ENCODE measurements at regions not wholly inside any gene's neighbourhood (a gene's known extent, or its start where the extent isn't known, plus 50 kb on each side); places are given as distances from the start of the nearest gene placed in this dataset.

DNA sequence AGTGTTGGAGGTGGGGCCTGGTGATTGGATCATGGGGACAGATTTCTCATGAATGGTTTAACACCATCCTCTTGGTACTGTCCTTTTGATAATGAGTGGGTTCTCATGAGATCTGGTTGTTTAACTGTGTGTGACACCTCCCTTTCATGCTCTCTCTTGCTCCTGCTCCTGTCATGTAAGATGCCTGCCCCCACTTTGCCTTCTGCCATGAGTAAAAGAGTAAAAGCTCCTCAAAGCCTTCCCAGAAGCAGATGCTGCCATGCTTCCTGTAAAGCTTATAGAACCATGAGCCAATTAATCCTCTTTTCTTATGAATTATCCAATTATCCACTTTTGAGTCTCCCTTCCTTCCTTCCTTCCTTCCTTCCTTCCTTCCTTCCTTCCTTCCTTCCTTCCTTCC lies 317.7 kb downstream of the RDH14 start:
- Histone ChIP-seq H3K27ac (ENCODE audit: low read depth, low read length) (no peak overlapping the region), H3K9me3 (ENCODE audit: control insufficient read depth in 1 of 2, low read length in 2 of 2) (no peaks in the 10 kb centered on the region), H3K27me3 (ENCODE audit: insufficient read depth, low read length) (no peaks in the 10 kb centered on the region), H3K4me1 (ENCODE audit: insufficient read depth, low read length) (no peaks in the 10 kb centered on the region), H3K36me3 (ENCODE audit: insufficient read depth, low read length) (no peaks in the 10 kb centered on the region), H3K4me3 (ENCODE audit: low read length in 2 of 2) (no peak overlapping the region)
- H3K36me3 Mint-ChIP-seq, result no peaks in the 10 kb centered on the region
- peaks cover 0 to 5% (median 0%) of the 10 kb centered on the region in 8 donors for H3K9me3 Mint-ChIP-seq
- H3K27me3 Mint-ChIP-seq, result peaks cover 4 to 5% of the 10 kb centered on the region in 2 donors
- ChIA-PET CTCF (ENCODE audit: partially characterized antibody) (no interaction called here), POLR2A (ENCODE audit: partially characterized antibody) (no interaction called here)
- no peak for DNase-seq
- H3K4me3 Mint-ChIP-seq, result no peak overlapping the region
- intact Hi-C loops (cut with micrococcal nuclease), result no loop called here
- no peaks in the 10 kb centered on the region for H3K4me1 Mint-ChIP-seq
- H3K27ac Mint-ChIP-seq, result no peak overlapping the region

DNA sequence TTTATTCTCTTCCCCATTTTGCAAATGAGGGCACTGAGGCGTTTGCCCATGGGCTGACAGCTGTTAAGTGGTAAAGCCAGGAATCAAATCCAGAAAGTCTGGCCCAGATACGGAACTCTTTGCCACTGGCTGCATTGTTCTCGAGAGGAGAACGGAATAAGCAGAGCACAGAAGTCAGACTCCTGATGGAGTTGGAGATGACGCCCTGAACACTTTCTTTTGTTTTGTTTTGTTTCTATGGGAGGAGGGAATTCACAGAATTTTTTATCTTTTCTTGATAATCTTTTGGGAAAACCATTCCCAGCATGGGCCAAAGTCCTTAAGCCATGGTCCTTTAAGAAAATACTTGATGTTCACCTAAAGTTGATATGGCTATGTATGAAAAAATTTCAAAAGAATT lies 322.2 kb downstream of the RDH14 start:
- Histone ChIP-seq H3K36me3 (ENCODE audit: insufficient read depth, low read length) (no peaks in the 10 kb centered on the region), H3K9me3 (ENCODE audit: control insufficient read depth in 1 of 2, low read length in 2 of 2) (no peaks in the 10 kb centered on the region), H3K4me3 (ENCODE audit: low read length in 2 of 2) (no peak overlapping the region), H3K4me1 (ENCODE audit: insufficient read depth, low read length) (no peaks in the 10 kb centered on the region), H3K27ac (ENCODE audit: low read depth, low read length) (no peak overlapping the region), H3K27me3 (ENCODE audit: insufficient read depth, low read length) (no peaks in the 10 kb centered on the region)
- no peaks in the 10 kb centered on the region for H3K36me3 Mint-ChIP-seq
- no peak for DNase-seq
- intact Hi-C loops (cut with micrococcal nuclease), result no loop called here
- H3K27ac Mint-ChIP-seq, result no peak overlapping the region
- POLR2A ChIA-PET (ENCODE audit: partially characterized antibody), result no interaction called here
- H3K9me3 Mint-ChIP-seq, result peaks cover 0 to 8% (median 0%) of the 10 kb centered on the region in 8 donors
- CTCF ChIA-PET (ENCODE audit: partially characterized antibody), result no interaction called here
- H3K4me1 Mint-ChIP-seq, result no peaks in the 10 kb centered on the region
- H3K27me3 Mint-ChIP-seq, result peaks cover 5 to 8% of the 10 kb centered on the region in 2 donors
- no peak overlapping the region for H3K4me3 Mint-ChIP-seq

DNA sequence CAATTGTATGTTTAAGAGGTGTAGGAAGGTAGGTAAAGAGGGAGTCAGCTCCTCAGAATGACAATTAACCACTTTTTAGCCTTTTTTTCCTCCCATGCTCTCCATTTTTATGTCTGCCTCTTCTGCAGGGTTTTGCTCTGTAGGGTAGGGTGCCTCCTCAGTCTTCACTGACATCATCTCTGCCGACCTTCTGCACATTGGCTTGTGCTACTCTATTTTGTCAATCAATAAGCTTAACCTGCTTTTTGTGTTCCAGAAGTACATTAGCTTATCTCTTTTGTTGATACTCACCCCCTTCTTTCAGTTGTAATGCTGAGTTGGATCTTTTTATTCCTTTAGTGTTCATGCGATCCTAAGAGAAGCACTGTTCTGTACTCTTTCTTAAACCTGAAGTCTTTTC lies 323.2 kb downstream of the RDH14 start:
- CTCF ChIA-PET (ENCODE audit: partially characterized antibody), result no interaction called here
- Histone ChIP-seq H3K27ac (ENCODE audit: low read depth, low read length) (no peak overlapping the region), H3K4me1 (ENCODE audit: insufficient read depth, low read length) (no peaks in the 10 kb centered on the region), H3K9me3 (ENCODE audit: control insufficient read depth in 1 of 2, low read length in 2 of 2) (no peaks in the 10 kb centered on the region), H3K4me3 (ENCODE audit: low read length in 2 of 2) (no peak overlapping the region), H3K36me3 (ENCODE audit: insufficient read depth, low read length) (no peaks in the 10 kb centered on the region), H3K27me3 (ENCODE audit: insufficient read depth, low read length) (no peaks in the 10 kb centered on the region)
- no peak for DNase-seq
- peaks cover 0 to 8% (median 0%) of the 10 kb centered on the region in 8 donors for H3K9me3 Mint-ChIP-seq
- peak overlapping the region in 1 of 7 donors; percentile 7 for H3K27ac Mint-ChIP-seq
- H3K4me3 Mint-ChIP-seq, result no peak overlapping the region
- peaks cover 3 to 8% of the 10 kb centered on the region in 2 donors for H3K27me3 Mint-ChIP-seq
- no peaks in the 10 kb centered on the region for H3K36me3 Mint-ChIP-seq
- no peaks in the 10 kb centered on the region for H3K4me1 Mint-ChIP-seq
- POLR2A ChIA-PET (ENCODE audit: partially characterized antibody), result no interaction called here
- intact Hi-C loops (cut with micrococcal nuclease), result no loop called here

DNA sequence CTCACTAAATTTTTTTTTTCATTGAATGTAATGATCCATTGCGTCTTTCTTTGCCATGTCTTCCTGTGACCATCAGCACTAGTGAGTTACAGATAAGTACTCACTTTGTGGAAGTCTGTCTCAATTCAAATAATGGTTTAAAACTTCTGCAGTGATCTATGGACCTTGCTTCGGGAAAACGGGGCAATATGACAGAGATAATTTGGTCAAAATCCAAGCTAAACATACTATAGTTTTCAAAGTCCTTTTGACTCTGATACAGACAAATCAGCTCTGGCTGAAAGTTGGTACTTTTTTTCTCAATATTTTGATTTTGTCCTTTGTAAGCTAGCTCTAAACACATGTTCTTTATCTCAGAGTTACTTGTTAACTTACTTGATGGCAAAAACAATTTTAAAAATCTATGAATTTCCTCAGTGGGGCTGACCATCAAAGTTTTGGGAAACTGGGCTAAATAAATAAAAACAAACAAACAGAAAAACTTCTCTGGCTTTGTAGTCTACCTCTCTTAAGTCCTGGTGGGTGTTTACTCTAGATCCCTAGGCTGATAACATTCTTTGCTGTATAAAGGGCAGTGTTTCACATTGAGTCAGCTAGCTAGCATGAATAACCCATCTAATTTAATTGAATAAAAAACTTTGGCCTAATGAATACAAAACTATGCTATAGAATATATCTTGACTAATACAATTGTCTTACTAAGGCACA lies 327.6 kb downstream of the RDH14 start:
- H3K4me1 ChIP-seq (ENCODE audit: insufficient read depth, low read length), result no peaks in the 10 kb centered on the region
- Mint-ChIP-seq H3K9me3 (peaks cover 0 to 5% (median 1%) of the 10 kb centered on the region in 8 donors), H3K27ac (no peak overlapping the region), H3K36me3 (no peaks in the 10 kb centered on the region), H3K27me3 (peaks cover 0 to 7% of the 10 kb centered on the region in 2 donors), H3K4me3 (no peak overlapping the region), H3K4me1 (no peaks in the 10 kb centered on the region)
- no peaks in the 10 kb centered on the region for H3K36me3 ChIP-seq (ENCODE audit: insufficient read depth, low read length)
- H3K9me3 ChIP-seq (ENCODE audit: control insufficient read depth in 1 of 2, low read length in 2 of 2), result no peaks in the 10 kb centered on the region
- H3K27me3 ChIP-seq (ENCODE audit: insufficient read depth, low read length), result no peaks in the 10 kb centered on the region
- ChIA-PET POLR2A (ENCODE audit: partially characterized antibody) (no interaction called here), CTCF (ENCODE audit: partially characterized antibody) (no interaction called here)
- no peak for DNase-seq
- intact Hi-C loops (cut with micrococcal nuclease), result no loop called here
- no peak overlapping the region for H3K27ac ChIP-seq (ENCODE audit: low read depth, low read length)
- no peak overlapping the region for H3K4me3 ChIP-seq (ENCODE audit: low read length in 2 of 2)

DNA sequence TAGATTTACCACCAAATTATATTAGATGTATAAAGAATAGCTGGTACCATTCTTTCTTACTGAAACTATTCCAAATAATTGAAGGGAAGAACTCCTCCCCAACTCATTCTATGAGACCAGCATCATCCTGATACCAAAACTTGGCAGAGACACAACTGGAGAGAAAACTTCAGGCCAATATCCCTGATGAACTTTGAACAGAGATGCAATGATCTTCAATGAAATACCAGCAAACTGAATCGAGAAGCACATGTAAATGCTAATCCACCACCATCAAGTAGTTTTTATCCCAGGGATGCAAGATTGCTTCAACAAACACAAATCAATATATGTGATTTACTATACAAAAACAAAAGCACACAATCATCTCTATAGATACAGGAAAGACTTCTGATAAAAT lies 329.8 kb downstream of the RDH14 start:
- no peaks in the 10 kb centered on the region for H3K4me1 Mint-ChIP-seq
- Histone ChIP-seq H3K4me3 (ENCODE audit: low read length in 2 of 2) (no peak overlapping the region), H3K27ac (ENCODE audit: low read depth, low read length) (no peak overlapping the region), H3K4me1 (ENCODE audit: insufficient read depth, low read length) (no peaks in the 10 kb centered on the region), H3K27me3 (ENCODE audit: insufficient read depth, low read length) (no peaks in the 10 kb centered on the region), H3K36me3 (ENCODE audit: insufficient read depth, low read length) (no peaks in the 10 kb centered on the region), H3K9me3 (ENCODE audit: control insufficient read depth in 1 of 2, low read length in 2 of 2) (no peaks in the 10 kb centered on the region)
- no peak overlapping the region for H3K4me3 Mint-ChIP-seq
- peaks cover 0 to 5% of the 10 kb centered on the region in 2 donors for H3K27me3 Mint-ChIP-seq
- DNase-seq, result no peak
- no peak overlapping the region for H3K27ac Mint-ChIP-seq
- H3K9me3 Mint-ChIP-seq, result peaks cover 0 to 8% (median 3%) of the 10 kb centered on the region in 8 donors
- ChIA-PET CTCF (ENCODE audit: partially characterized antibody) (no interaction called here), POLR2A (ENCODE audit: partially characterized antibody) (no interaction called here)
- H3K36me3 Mint-ChIP-seq, result no peaks in the 10 kb centered on the region
- intact Hi-C loops (cut with micrococcal nuclease), result no loop called here

DNA sequence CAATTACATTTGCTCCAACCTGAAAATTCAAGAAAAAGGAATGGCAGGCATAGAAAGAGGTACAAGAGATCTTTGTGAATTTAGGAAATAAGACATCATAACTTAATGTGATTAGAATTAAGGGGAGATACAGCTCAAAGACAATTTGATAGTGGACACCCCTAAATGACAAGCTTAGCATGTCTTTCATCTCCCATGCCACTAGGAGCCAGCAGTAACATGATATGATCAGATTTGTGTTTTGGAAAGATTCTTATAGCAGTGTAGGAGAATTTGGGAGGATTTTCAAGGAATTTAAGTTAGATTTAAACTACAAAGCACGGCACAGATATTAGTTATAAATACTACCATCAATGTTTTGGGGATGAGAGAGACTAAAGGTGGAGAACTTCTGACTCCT lies 340.8 kb downstream of the RDH14 start:
- no peaks in the 10 kb centered on the region for H3K36me3 Mint-ChIP-seq
- no peaks in the 10 kb centered on the region for H3K9me3 ChIP-seq (ENCODE audit: control insufficient read depth in 1 of 2, low read length in 2 of 2)
- no peaks in the 10 kb centered on the region for H3K27me3 ChIP-seq (ENCODE audit: insufficient read depth, low read length)
- intact Hi-C loops (cut with micrococcal nuclease), result no loop called here
- no peaks in the 10 kb centered on the region for H3K4me1 ChIP-seq (ENCODE audit: insufficient read depth, low read length)
- no peak overlapping the region for H3K27ac ChIP-seq (ENCODE audit: low read depth, low read length)
- DNase-seq, result no peak
- no peaks in the 10 kb centered on the region for H3K36me3 ChIP-seq (ENCODE audit: insufficient read depth, low read length)
- H3K9me3 Mint-ChIP-seq, result peaks cover 0 to 2% (median 0%) of the 10 kb centered on the region in 8 donors
- no peaks in the 10 kb centered on the region for H3K27me3 Mint-ChIP-seq
- CTCF ChIA-PET (ENCODE audit: partially characterized antibody), result no interaction called here
- H3K4me3 ChIP-seq (ENCODE audit: low read length in 2 of 2), result no peak overlapping the region
- no peaks in the 10 kb centered on the region for H3K4me1 Mint-ChIP-seq
- POLR2A ChIA-PET (ENCODE audit: partially characterized antibody), result no interaction called here
- H3K27ac Mint-ChIP-seq, result no peak overlapping the region
- no peak overlapping the region for H3K4me3 Mint-ChIP-seq

DNA sequence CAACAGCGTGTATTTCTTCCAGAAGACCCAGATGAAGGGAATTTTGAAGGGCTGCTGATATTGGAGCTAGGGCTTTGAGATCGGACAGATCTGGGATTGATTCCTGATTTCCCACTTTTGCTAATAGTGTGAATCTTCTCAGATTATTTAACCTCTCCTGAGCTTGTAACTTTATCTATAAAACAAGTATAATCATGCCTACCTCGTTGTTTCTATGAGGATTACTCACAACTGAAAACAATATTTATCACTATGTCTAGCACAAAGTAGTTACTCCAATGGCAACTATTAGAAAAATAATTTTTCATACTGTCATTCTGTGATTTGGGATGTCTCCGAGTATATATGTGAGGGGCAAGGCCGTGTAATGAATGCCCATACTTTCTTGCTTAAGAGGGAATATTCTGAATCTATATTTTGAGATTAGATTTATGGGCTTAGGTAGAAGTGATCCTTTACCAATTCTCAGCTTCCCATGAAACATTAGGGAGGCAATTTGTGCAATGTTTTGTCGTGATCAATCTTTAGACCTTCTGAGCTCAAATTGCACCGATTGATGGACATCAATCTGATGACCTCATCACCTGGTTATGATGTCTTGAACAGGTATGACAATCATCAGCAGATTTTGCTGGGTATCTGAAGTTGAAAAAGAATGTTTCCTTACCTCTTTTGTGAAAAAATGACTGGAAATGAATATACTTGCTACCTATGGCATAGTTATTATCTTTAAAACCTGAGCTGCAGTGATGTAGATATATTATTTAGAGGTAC lies 339.9 kb downstream of the KCNS3 start:
- H3K36me3 ChIP-seq (ENCODE audit: insufficient read depth, low read length), result no peaks in the 10 kb centered on the region
- no peaks in the 10 kb centered on the region for H3K36me3 Mint-ChIP-seq
- H3K4me1 ChIP-seq (ENCODE audit: insufficient read depth, low read length), result no peaks in the 10 kb centered on the region
- no peaks in the 10 kb centered on the region for H3K27me3 Mint-ChIP-seq
- no peaks in the 10 kb centered on the region for H3K27me3 ChIP-seq (ENCODE audit: insufficient read depth, low read length)
- no peak for DNase-seq
- no peak overlapping the region for H3K4me3 ChIP-seq (ENCODE audit: low read length in 2 of 2)
- H3K27ac Mint-ChIP-seq, result no peak overlapping the region
- CTCF ChIA-PET (ENCODE audit: partially characterized antibody), result no interaction called here
- no peak overlapping the region for H3K4me3 Mint-ChIP-seq
- no peak overlapping the region for H3K27ac ChIP-seq (ENCODE audit: low read depth, low read length)
- H3K4me1 Mint-ChIP-seq, result no peaks in the 10 kb centered on the region
- intact Hi-C loops (cut with micrococcal nuclease), result no loop called here
- POLR2A ChIA-PET (ENCODE audit: partially characterized antibody), result no interaction called here
- H3K9me3 ChIP-seq (ENCODE audit: control insufficient read depth in 1 of 2, low read length in 2 of 2), result no peaks in the 10 kb centered on the region
- H3K9me3 Mint-ChIP-seq, result peaks cover 0 to 2% (median 0%) of the 10 kb centered on the region in 8 donors
